ENCODE measurements at regions not wholly inside any gene's neighbourhood (a gene's known extent, or its start where the extent isn't known, plus 50 kb on each side); places are given as distances from the start of the nearest gene placed in this dataset.

- TF ChIP-seq HDAC8 (tag; IDR thresholded peaks at IDR 0.05) (no peak), CREB1 (IDR thresholded peaks at IDR 0.05) (no peak), CREB1 (CRISPR knock-in tag; IDR thresholded peaks at IDR 0.05) (no peak), FOXK2 (conservative IDR thresholded peaks at IDR 0.05 in 1 of 2, IDR thresholded peaks at IDR 0.05 in 1 of 2; ENCODE audit: low read depth in 2 of 2) (no peak), KDM4B (IDR thresholded peaks at IDR 0.05; ENCODE audit: borderline replicate concordance in 2 of 2, low read depth in 1 of 2) (no peak), ZNF668 (CRISPR knock-in tag; IDR thresholded peaks at IDR 0.05) (no peak), CBX1 (IDR thresholded peaks at IDR 0.05; ENCODE audit: low read depth) (peak; percentile 71; the same call in 1 of the 2 replicates), ZNF518B (CRISPR knock-in tag; IDR thresholded peaks at IDR 0.05) (no peak), ZNF717 (CRISPR knock-in tag; IDR thresholded peaks at IDR 0.05) (no peak), CREM (IDR thresholded peaks at IDR 0.05; ENCODE audit: low read depth) (no peak), XRCC4 (IDR thresholded peaks at IDR 0.05; ENCODE audit: extremely low read depth, insufficient read depth, insufficient read length) (no peak), NR3C1 (CRISPR knock-in tag; IDR thresholded peaks at IDR 0.05) (no peak), MTA3 (IDR thresholded peaks at IDR 0.05; ENCODE audit: borderline replicate concordance) (no peak), SP1 (CRISPR knock-in tag; IDR thresholded peaks at IDR 0.05) (no peak), CSDE1 (IDR thresholded peaks at IDR 0.05) (no peak), ZNF75A (CRISPR knock-in tag; IDR thresholded peaks at IDR 0.05) (no peak)
- TF ChIP-seq, protein P1, sequence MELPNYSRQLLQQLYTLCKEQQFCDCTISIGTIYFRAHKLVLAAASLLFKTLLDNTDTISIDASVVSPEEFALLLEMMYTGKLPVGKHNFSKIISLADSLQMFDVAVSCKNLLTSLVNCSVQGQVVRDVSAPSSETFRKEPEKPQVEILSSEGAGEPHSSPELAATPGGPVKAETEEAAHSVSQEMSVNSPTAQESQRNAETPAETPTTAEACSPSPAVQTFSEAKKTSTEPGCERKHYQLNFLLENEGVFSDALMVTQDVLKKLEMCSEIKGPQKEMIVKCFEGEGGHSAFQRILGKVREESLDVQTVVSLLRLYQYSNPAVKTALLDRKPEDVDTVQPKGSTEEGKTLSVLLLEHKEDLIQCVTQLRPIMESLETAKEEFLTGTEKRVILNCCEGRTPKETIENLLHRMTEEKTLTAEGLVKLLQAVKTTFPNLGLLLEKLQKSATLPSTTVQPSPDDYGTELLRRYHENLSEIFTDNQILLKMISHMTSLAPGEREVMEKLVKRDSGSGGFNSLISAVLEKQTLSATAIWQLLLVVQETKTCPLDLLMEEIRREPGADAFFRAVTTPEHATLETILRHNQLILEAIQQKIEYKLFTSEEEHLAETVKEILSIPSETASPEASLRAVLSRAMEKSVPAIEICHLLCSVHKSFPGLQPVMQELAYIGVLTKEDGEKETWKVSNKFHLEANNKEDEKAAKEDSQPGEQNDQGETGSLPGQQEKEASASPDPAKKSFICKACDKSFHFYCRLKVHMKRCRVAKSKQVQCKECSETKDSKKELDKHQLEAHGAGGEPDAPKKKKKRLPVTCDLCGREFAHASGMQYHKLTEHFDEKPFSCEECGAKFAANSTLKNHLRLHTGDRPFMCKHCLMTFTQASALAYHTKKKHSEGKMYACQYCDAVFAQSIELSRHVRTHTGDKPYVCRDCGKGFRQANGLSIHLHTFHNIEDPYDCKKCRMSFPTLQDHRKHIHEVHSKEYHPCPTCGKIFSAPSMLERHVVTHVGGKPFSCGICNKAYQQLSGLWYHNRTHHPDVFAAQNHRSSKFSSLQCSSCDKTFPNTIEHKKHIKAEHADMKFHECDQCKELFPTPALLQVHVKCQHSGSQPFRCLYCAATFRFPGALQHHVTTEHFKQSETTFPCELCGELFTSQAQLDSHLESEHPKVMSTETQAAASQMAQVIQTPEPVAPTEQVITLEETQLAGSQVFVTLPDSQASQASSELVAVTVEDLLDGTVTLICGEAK (IDR thresholded peaks at IDR 0.05) = peak; percentile 98
- TF ChIP-seq, protein P1 (CRISPR knock-in tag; IDR thresholded peaks at IDR 0.05) = peak; percentile 92; the same call in 1 of the 2 replicates
These were observed 144.9 kb downstream of the TOMM20 start (continued) for GRCh38 chr1:234983564-234984238.

All from K562 (cell line).